ENCODE measurements at regions not wholly inside any gene's neighbourhood (a gene's known extent, or its start where the extent isn't known, plus 50 kb on each side); places are given as distances from the start of the nearest gene placed in this dataset.

GRCh38 chr3:5442786-5443138 is 255.3 kb downstream of the EDEM1 start:
- TF ChIP-seq GATA3 (IDR thresholded peaks at IDR 0.05; ENCODE audit: low read depth, low read length) (no peak), GATA2 (IDR thresholded peaks at IDR 0.05; ENCODE audit: low read depth, low read length) (no peak)
